Stimulated activated naive B cell treated with anti-CD40 and anti-IgM and Interleukin-4, amounts not matched to agents 10 μg/mL and 1 μg/mL and 100 μg/mL, for 72 hours (primary cell): ENCODE measurements at regions not wholly inside any gene's neighbourhood (a gene's known extent, or its start where the extent isn't known, plus 50 kb on each side); places are given as distances from the start of the nearest gene placed in this dataset.

ENCODE experiments used
- ATAC-seq, 2 donors: fragments of 150-1000 bp; cut with Tn5 transposase; replicated peaks; 2 replicates each; pipeline ENCODE4 v1.10.0; 2021; ENCODE audit warnings: moderate library complexity in 1 of 2
- DNase-seq: peaks from one replicate; pipeline ENCODE4 v3.0.0; 2021
- H3K27ac Mint-ChIP-seq: one replicate; pipeline ENCODE4 v1.8.0; 2022; ENCODE audit warnings: mild to moderate bottlenecking, mixed read lengths
- H3K27me3 Mint-ChIP-seq, 2 donors: one replicate each; pipeline ENCODE4 v1.8.0; 2022; ENCODE audit warnings: mixed read lengths in 2 of 2
- H3K36me3 Mint-ChIP-seq, 2 donors: one replicate each; pipeline ENCODE4 v1.8.0; 2022; ENCODE audit warnings: mixed read lengths in 2 of 2, mild to moderate bottlenecking in 1 of 2
- H3K4me1 Mint-ChIP-seq, 2 donors: one replicate each; pipeline ENCODE4 v1.8.0; 2022; ENCODE audit warnings: mixed read lengths in 2 of 2, mild to moderate bottlenecking in 1 of 2
- H3K4me3 Mint-ChIP-seq, 2 donors: one replicate each; pipeline ENCODE4 v1.8.0; 2022; ENCODE audit warnings: mild to moderate bottlenecking in 2 of 2, mixed read lengths in 2 of 2, moderate library complexity in 1 of 2
- H3K9me3 Mint-ChIP-seq, 2 donors: one replicate each; pipeline ENCODE4 v1.8.0; 2022; ENCODE audit warnings: mixed read lengths in 2 of 2, mild to moderate bottlenecking in 1 of 2

GRCh38 chr9:89745601-89746376 lies 141.0 kb downstream of the GADD45G start:
- ATAC-seq (no peak), DNase-seq (no peak)
- H3K4me1 Mint-ChIP-seq, result peaks cover 44 to 72% of the 10 kb centered on the region in 2 donors
- H3K36me3 Mint-ChIP-seq, result no peaks in the 10 kb centered on the region
- no peaks in the 10 kb centered on the region for H3K9me3 Mint-ChIP-seq
- H3K27me3 Mint-ChIP-seq, result peaks cover 0 to 5% of the 10 kb centered on the region in 2 donors
- H3K4me3 Mint-ChIP-seq, result no peak overlapping the region
- peak overlapping the region; percentile 74 for H3K27ac Mint-ChIP-seq

- no peak for ATAC-seq
These were observed 141.7 kb downstream of the GADD45G start for GRCh38 chr9:89746385-89747116.

GRCh38 chr9:89747596-89747995 lies 142.8 kb downstream of the GADD45G start:
- ATAC-seq (no peak), DNase-seq (no peak)
- H3K27ac Mint-ChIP-seq, result no peak overlapping the region
- H3K36me3 Mint-ChIP-seq, result no peaks in the 10 kb centered on the region
- no peaks in the 10 kb centered on the region for H3K9me3 Mint-ChIP-seq
- no peak overlapping the region for H3K4me3 Mint-ChIP-seq
- peaks cover 0 to 5% of the 10 kb centered on the region in 2 donors for H3K27me3 Mint-ChIP-seq
- H3K4me1 Mint-ChIP-seq, result peaks cover 38 to 58% of the 10 kb centered on the region in 2 donors

More at GRCh38 chr9:89746385-89747116, 141.7 kb downstream of the GADD45G start:
- Mint-ChIP-seq H3K36me3 (no peaks in the 10 kb centered on the region), H3K9me3 (no peaks in the 10 kb centered on the region), H3K4me3 (no peak overlapping the region), H3K27me3 (peaks cover 0 to 5% of the 10 kb centered on the region in 2 donors), H3K27ac (no peak overlapping the region), H3K4me1 (peaks cover 43 to 65% of the 10 kb centered on the region in 2 donors)
- no peak for DNase-seq

DNA sequence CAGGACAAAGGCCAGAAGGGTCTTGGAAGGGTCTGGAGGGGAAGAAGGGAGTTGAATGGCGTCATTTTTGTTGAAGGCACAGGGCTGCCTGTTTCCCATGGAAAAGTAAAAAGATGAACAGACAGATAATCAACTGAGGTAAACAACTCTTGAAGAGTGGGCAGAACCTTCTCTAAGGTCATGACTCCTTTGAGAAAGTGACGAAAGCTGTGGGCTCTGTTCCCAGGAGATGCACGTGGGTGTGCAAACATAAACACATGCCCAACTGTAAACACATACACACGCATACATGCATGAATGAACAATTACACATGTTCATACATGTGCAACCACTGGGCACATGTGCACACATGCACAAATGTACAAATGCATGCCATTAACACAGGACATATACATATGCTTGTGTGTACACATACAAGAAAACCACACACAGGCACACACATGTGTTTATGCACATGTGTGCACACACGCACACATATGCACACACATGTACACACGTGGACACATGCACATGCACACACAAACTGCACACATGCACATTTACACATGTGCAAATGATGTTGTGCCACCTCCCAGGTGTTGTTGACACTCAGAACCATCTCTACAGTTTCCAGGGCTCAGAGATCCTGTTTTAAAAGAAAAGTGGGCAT lies 143.3 kb downstream of the GADD45G start:
- H3K27me3 Mint-ChIP-seq, result peaks cover 0 to 5% of the 10 kb centered on the region in 2 donors
- H3K36me3 Mint-ChIP-seq, result no peaks in the 10 kb centered on the region
- DNase-seq, result no peak
- peaks cover 37 to 55% of the 10 kb centered on the region in 2 donors for H3K4me1 Mint-ChIP-seq
- no peaks in the 10 kb centered on the region for H3K9me3 Mint-ChIP-seq
- ATAC-seq, result no peak
- no peak overlapping the region for H3K27ac Mint-ChIP-seq
- H3K4me3 Mint-ChIP-seq, result no peak overlapping the region

DNA sequence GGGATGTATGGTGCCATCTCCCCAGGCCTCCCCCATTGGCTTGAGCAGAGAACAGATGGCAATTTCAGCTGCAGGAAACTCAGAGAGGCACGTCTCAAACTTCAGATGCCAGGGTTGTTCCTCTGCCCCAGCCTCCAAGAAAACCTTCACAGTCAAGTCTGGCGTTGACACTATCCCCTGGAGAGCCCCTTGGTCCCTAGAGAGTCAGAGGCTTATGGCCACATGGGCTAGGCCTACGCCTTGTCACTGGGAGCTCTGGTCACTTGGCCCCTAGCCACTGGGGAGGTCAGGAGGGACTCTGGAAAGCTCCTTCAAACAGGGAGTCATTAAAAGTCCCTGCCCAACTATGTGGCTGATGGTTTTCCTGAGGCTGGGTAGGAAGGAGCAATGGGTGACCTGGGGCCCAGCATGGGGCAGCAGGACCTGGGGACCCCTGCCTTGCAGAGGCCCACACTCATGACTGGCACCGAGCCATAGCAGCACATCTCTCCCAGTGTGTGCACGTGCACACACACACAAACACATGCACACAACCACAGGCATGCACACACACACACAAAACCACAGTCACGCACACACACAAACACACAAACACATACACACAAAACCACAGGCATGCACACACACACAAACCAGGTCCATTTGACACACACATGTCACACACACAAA lies 144.2 kb downstream of the GADD45G start:
- ATAC-seq, result peak; percentile 51 to 66
- Mint-ChIP-seq H3K4me3 (no peak overlapping the region), H3K4me1 (peaks cover 34 to 55% of the 10 kb centered on the region in 2 donors), H3K27ac (peak overlapping the region; percentile 2), H3K9me3 (no peaks in the 10 kb centered on the region), H3K36me3 (no peaks in the 10 kb centered on the region), H3K27me3 (peaks cover 0 to 5% of the 10 kb centered on the region in 2 donors)
- DNase-seq, result no peak

GRCh38 chr9:89749500-89750116 lies 144.8 kb downstream of the GADD45G start:
- Mint-ChIP-seq H3K27ac (peak overlapping the region; percentile 27), H3K9me3 (no peaks in the 10 kb centered on the region), H3K36me3 (no peaks in the 10 kb centered on the region), H3K27me3 (peaks cover 0 to 5% of the 10 kb centered on the region in 2 donors), H3K4me3 (no peak overlapping the region), H3K4me1 (peaks cover 32 to 49% of the 10 kb centered on the region in 2 donors)
- DNase-seq (no peak), ATAC-seq (no peak)

GRCh38 chr9:89750117-89750791 lies 145.4 kb downstream of the GADD45G start:
- DNase-seq (no peak), ATAC-seq (no peak)
- H3K27me3 Mint-ChIP-seq, result peaks cover 0 to 5% of the 10 kb centered on the region in 2 donors
- no peaks in the 10 kb centered on the region for H3K9me3 Mint-ChIP-seq
- H3K36me3 Mint-ChIP-seq, result no peaks in the 10 kb centered on the region
- H3K4me3 Mint-ChIP-seq, result no peak overlapping the region
- H3K4me1 Mint-ChIP-seq, result peaks cover 30 to 47% of the 10 kb centered on the region in 2 donors
- H3K27ac Mint-ChIP-seq, result no peak overlapping the region

DNA sequence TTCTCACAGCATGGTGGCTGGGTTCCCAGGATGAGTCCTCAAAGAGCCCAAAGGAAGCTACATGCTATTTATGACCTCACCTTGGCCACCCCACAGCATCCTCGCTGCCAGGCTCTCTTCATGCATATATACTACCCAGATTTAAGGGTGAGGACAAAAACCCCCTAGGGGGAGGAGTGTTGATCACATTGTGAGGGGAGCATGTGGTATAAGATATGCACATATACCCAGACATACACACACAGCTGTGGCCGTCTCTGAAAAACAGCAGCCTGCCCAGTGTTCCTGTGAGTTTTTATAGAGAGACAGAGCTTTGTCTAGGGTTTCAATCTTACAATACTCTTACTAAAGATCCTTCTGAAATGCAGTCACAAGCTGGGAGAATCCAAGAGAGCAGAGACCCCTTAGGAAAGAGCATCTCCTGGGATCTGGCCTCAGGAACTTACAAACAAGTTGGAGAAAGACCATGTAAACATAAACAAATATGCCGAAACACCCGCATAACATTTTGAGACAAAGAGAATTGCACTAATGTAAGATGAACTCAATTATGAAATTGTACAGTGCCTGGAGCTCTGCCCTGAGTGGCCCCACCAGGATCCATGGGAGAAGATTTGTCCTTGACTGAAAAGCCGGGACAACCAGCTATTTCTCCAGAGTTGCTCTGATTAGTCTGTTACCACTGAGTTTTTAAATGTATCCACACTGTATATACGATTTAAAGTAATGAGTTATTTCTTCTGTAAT lies 146.4 kb downstream of the GADD45G start:
- peaks cover 24 to 39% of the 10 kb centered on the region in 2 donors for H3K4me1 Mint-ChIP-seq
- H3K27ac Mint-ChIP-seq, result no peak overlapping the region
- peaks cover 0 to 5% of the 10 kb centered on the region in 2 donors for H3K27me3 Mint-ChIP-seq
- H3K36me3 Mint-ChIP-seq, result no peaks in the 10 kb centered on the region
- no peak for ATAC-seq
- H3K9me3 Mint-ChIP-seq, result no peaks in the 10 kb centered on the region
- H3K4me3 Mint-ChIP-seq, result no peak overlapping the region
- no peak for DNase-seq

GRCh38 chr9:89752154-89752553 lies 147.3 kb downstream of the GADD45G start:
- no peaks in the 10 kb centered on the region for H3K36me3 Mint-ChIP-seq
- H3K9me3 Mint-ChIP-seq, result no peaks in the 10 kb centered on the region
- peaks cover 0 to 5% of the 10 kb centered on the region in 2 donors for H3K27me3 Mint-ChIP-seq
- peaks cover 29 to 38% of the 10 kb centered on the region in 2 donors for H3K4me1 Mint-ChIP-seq
- no peak overlapping the region for H3K27ac Mint-ChIP-seq
- H3K4me3 Mint-ChIP-seq, result no peak overlapping the region
- no peak for ATAC-seq
- DNase-seq, result no peak

DNA sequence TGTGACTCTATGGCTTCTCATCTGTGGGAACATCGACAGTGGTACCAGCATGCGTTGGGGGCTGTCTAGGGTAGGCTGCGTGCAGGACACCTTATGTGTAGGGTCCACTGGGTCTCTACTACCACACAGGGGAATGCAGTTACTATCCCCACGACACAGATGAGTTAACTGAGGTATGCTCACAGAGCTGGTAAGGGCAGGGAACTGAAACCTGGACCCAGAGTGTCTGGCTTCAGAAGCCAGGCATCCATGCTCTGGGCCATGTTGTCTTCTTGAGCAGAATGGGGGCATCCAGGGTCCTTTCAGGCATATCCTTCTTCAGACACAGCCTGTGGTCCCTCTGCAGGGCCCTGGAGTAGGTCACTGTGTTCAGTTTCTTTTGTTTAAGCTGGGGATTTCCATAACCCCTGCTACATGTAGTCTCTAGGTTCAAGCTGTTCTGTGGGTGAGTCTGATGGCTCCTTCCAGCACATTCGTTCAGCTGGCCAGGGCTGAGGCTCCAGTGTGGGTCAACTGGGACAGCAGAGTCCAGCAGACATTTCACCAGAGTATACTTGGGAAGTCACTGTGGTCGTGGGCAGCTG lies 148.8 kb downstream of the GADD45G start:
- Mint-ChIP-seq H3K4me3 (no peak overlapping the region), H3K27ac (no peak overlapping the region)
- ATAC-seq, result peak; percentile 61 to 69

DNA sequence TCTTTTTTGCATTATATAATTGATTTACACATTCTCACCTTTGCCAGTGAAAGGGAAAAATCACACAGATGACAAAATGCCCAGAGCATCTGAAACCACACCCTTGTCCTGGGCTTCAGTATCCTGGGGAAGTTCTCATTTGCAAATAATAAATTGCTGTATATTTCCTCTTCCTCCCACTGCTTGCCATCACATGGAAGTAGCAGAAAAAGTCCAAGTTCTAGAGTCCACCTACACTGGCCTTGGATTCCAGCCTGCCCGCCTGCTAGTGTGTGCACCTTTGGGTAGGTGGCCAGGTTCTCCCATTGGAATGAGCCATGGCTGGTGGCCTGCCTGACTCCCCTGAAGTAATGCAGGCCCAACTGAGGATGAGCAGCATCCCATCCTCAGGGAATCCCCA lies 149.4 kb downstream of the GADD45G start:
- no peaks in the 10 kb centered on the region for H3K9me3 Mint-ChIP-seq
- no peak overlapping the region for H3K4me3 Mint-ChIP-seq
- H3K27ac Mint-ChIP-seq, result no peak overlapping the region
- H3K36me3 Mint-ChIP-seq, result no peaks in the 10 kb centered on the region
- H3K4me1 Mint-ChIP-seq, result peaks cover 19 to 22% of the 10 kb centered on the region in 2 donors
- peaks cover 0 to 4% of the 10 kb centered on the region in 2 donors for H3K27me3 Mint-ChIP-seq
- ATAC-seq (no peak), DNase-seq (no peak)

More for the DNA sequence above, 148.8 kb downstream of the GADD45G start:
- peaks cover 0 to 5% of the 10 kb centered on the region in 2 donors for H3K27me3 Mint-ChIP-seq
- no peak for DNase-seq
- H3K9me3 Mint-ChIP-seq, result no peaks in the 10 kb centered on the region
- peaks cover 23 to 28% of the 10 kb centered on the region in 2 donors for H3K4me1 Mint-ChIP-seq
- no peaks in the 10 kb centered on the region for H3K36me3 Mint-ChIP-seq

DNA sequence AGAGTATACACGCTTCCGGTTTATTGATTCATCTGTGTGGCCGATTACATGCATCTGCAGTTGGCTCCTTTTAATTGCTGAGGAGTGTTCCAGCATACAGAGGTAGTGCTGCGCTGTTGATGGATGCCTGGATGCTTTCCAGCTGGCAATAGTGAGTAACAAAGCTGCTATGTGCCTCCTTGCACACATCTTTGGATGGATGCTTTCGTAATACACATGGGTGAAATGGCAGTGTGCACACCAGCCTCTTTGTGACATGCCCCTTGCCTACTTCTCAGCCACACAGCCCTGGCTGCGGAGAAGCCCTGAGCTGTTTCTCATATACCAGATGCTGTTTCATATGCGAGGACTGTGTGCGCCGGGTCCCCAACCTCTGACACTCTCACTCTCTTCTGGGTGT lies 151.0 kb downstream of the GADD45G start:
- peaks cover 17 to 27% of the 10 kb centered on the region in 2 donors for H3K4me1 Mint-ChIP-seq
- H3K27me3 Mint-ChIP-seq, result no peaks in the 10 kb centered on the region
- DNase-seq (no peak), ATAC-seq (no peak)
- H3K9me3 Mint-ChIP-seq, result no peaks in the 10 kb centered on the region
- no peak overlapping the region for H3K4me3 Mint-ChIP-seq
- no peaks in the 10 kb centered on the region for H3K36me3 Mint-ChIP-seq
- H3K27ac Mint-ChIP-seq, result no peak overlapping the region
